ENCODE measurements at regions not wholly inside any gene's neighbourhood (a gene's known extent, or its start where the extent isn't known, plus 50 kb on each side); places are given as distances from the start of the nearest gene placed in this dataset.
A peak's percentile ranks its signal among the peaks of the same experiment; 100 is the strongest.

GRCh38 chr5:168193493-168194250, 97.8 kb upstream of the WWC1 start:
- no peak for DNase-seq

- no peak for DNase-seq
Measured at GRCh38 chr5:168195110-168195509, 96.3 kb upstream of the WWC1 start.

- no peak for DNase-seq
Measured at GRCh38 chr5:168198359-168198758, 93.1 kb upstream of the WWC1 start.

- no peak for DNase-seq
Measured at GRCh38 chr5:168202996-168203395, 88.4 kb upstream of the WWC1 start.

- no peak for DNase-seq
Measured at GRCh38 chr5:168204165-168204564, 87.3 kb upstream of the WWC1 start.

GRCh38 chr5:168207450-168208029, 83.9 kb upstream of the WWC1 start:
- DNase-seq = no peak

GRCh38 chr5:168209244-168209995, 82.0 kb upstream of the WWC1 start:
- no peak for DNase-seq

- DNase-seq = no peak
Measured at GRCh38 chr5:168209997-168210396, 81.4 kb upstream of the WWC1 start.

- no peak for DNase-seq
Measured at GRCh38 chr5:168211245-168211644, 80.2 kb upstream of the WWC1 start.

GRCh38 chr5:168211936-168212335, 79.5 kb upstream of the WWC1 start:
- no peak for DNase-seq

GRCh38 chr5:168214071-168214470, 77.4 kb upstream of the WWC1 start:
- no peak for DNase-seq

- DNase-seq = no peak
Measured at GRCh38 chr5:168214886-168215285, 76.6 kb upstream of the WWC1 start.

GRCh38 chr5:168215646-168216045, 75.8 kb upstream of the WWC1 start:
- DNase-seq = no peak

- DNase-seq = no peak
Measured at GRCh38 chr5:168216989-168217388, 74.5 kb upstream of the WWC1 start.

- DNase-seq = no peak
Measured at GRCh38 chr5:168217497-168217896, 73.9 kb upstream of the WWC1 start.

GRCh38 chr5:168218746-168219145, 72.7 kb upstream of the WWC1 start:
- no peak for DNase-seq

- peak in 1 of 2 experiments; percentile 37 for DNase-seq
Measured at GRCh38 chr5:168219515-168220410, 71.7 kb upstream of the WWC1 start.

GRCh38 chr5:168224085-168224484, 67.4 kb upstream of the WWC1 start:
- DNase-seq = no peak

- DNase-seq = no peak
Measured at GRCh38 chr5:168226012-168226411, 65.4 kb upstream of the WWC1 start.

- no peak for DNase-seq
Measured at GRCh38 chr5:168227001-168227400, 64.4 kb upstream of the WWC1 start.

GRCh38 chr5:168227973-168228615, 63.4 kb upstream of the WWC1 start:
- no peak for DNase-seq

GRCh38 chr5:168228668-168229067, 62.8 kb upstream of the WWC1 start:
- no peak for DNase-seq
